HG03457 (cell line): ENCODE measurements at regions not wholly inside any gene's neighbourhood (a gene's known extent, or its start where the extent isn't known, plus 50 kb on each side); places are given as distances from the start of the nearest gene placed in this dataset.
"Not testable (repeated sequence)": the region's sequence is repeated elsewhere in the genome, so short reads cannot be mapped to it uniquely, and the experiment has no call there.

ENCODE experiments used
- ATAC-seq: cut with Tn5 transposase; IDR thresholded peaks from one replicate; pipeline ENCODE4 v1.9.1; 2021; ENCODE audit warnings: moderate number of reproducible peaks; ENCODE audit not compliant: unreplicated experiment

GRCh38 chr2:21330786-21331391 lies 207.1 kb downstream of the TDRD15 start:
- no peak for ATAC-seq

GRCh38 chr2:21331625-21332370 lies 208.0 kb downstream of the TDRD15 start:
- ATAC-seq: no peak

GRCh38 chr2:21332993-21333625 lies 209.3 kb downstream of the TDRD15 start:
- ATAC-seq: no peak

- no peak for ATAC-seq
Measured at GRCh38 chr2:21333684-21334083, 209.9 kb downstream of the TDRD15 start.

- no peak for ATAC-seq
Measured at GRCh38 chr2:21346984-21347383, 223.2 kb downstream of the TDRD15 start.

- ATAC-seq: no peak
Measured at GRCh38 chr2:21353879-21354679, 230.3 kb downstream of the TDRD15 start.

GRCh38 chr2:21356086-21356856 lies 232.5 kb downstream of the TDRD15 start:
- ATAC-seq: no peak

GRCh38 chr2:21356857-21357255 lies 233.1 kb downstream of the TDRD15 start:
- no peak for ATAC-seq

GRCh38 chr2:21358976-21359375 lies 235.2 kb downstream of the TDRD15 start:
- no peak for ATAC-seq

GRCh38 chr2:21361384-21361783 lies 237.6 kb downstream of the TDRD15 start:
- no peak for ATAC-seq

- ATAC-seq: no peak
Measured at GRCh38 chr2:21361957-21362486, 238.3 kb downstream of the TDRD15 start.

- no peak for ATAC-seq
Measured at GRCh38 chr2:21363364-21363763, 239.6 kb downstream of the TDRD15 start.

GRCh38 chr2:21367421-21367820 lies 243.7 kb downstream of the TDRD15 start:
- no peak for ATAC-seq

- ATAC-seq: no peak
Measured at GRCh38 chr2:21369787-21370186, 246.0 kb downstream of the TDRD15 start.

GRCh38 chr2:21371499-21372003 lies 247.8 kb downstream of the TDRD15 start:
- no peak for ATAC-seq

- no peak for ATAC-seq
Measured at GRCh38 chr2:21372654-21373053, 248.9 kb downstream of the TDRD15 start.

GRCh38 chr2:21376864-21377263 lies 253.1 kb downstream of the TDRD15 start:
- no peak for ATAC-seq

- ATAC-seq: no peak
Measured at GRCh38 chr2:21379140-21379539, 255.4 kb downstream of the TDRD15 start.

GRCh38 chr2:21379668-21380067 lies 255.9 kb downstream of the TDRD15 start:
- not testable (repeated sequence) for ATAC-seq

GRCh38 chr2:21381421-21381820 lies 257.7 kb downstream of the TDRD15 start:
- ATAC-seq: no peak
